IMR-90 (cell line): ENCODE measurements at regions not wholly inside any gene's neighbourhood (a gene's known extent, or its start where the extent isn't known, plus 50 kb on each side); places are given as distances from the start of the nearest gene placed in this dataset.

ENCODE experiments used
- BHLHE40 ChIP-seq: fragments of 150-350 bp; IDR thresholded peaks from 2 replicates; pipeline ENCODE4 v1.6.1; 2016; ENCODE audit warnings: mild to moderate bottlenecking, low read depth, low read length
- CEBPB ChIP-seq: IDR thresholded peaks from 2 replicates; pipeline ENCODE4 v1.6.1; 2012; ENCODE audit warnings: low read depth, low read length, improper control_type of control experiment
- CTCF ChIP-seq: conservative IDR thresholded peaks from 2 replicates; pipeline ENCODE4 v1.5.1; 2012; ENCODE audit warnings: mild to moderate bottlenecking, low read depth, low read length, improper control_type of control experiment
- ELK1 ChIP-seq: fragments of 150-350 bp; IDR thresholded peaks from 2 replicates; pipeline ENCODE4 v1.6.1; 2016; ENCODE audit warnings: low read depth, mild to moderate bottlenecking, low read length, moderate library complexity, borderline replicate concordance
- FOS ChIP-seq: fragments of 150-350 bp; IDR thresholded peaks from 2 replicates; pipeline ENCODE4 v1.6.1; 2016; ENCODE audit warnings: low read depth, low read length
- MAFK ChIP-seq: IDR thresholded peaks from 2 replicates; pipeline ENCODE4 v1.6.1; 2012; ENCODE audit warnings: low read depth, low read length, improper control_type of control experiment
- MAZ ChIP-seq: IDR thresholded peaks from 2 replicates; pipeline ENCODE4 v1.6.1; 2012; ENCODE audit warnings: low read depth, mild to moderate bottlenecking, low read length, improper control_type of control experiment, moderate library complexity, borderline replicate concordance
- MXI1 ChIP-seq: IDR thresholded peaks from 2 replicates; pipeline ENCODE4 v1.6.1; 2012; ENCODE audit warnings: low read depth, mild to moderate bottlenecking, low read length, moderate library complexity, borderline replicate concordance
- NFE2L2 ChIP-seq: fragments of 150-350 bp; IDR thresholded peaks from 2 replicates; pipeline ENCODE4 v1.6.1; 2016; ENCODE audit warnings: low read depth, mild to moderate bottlenecking, low read length
- POLR2A ChIP-seq: IDR thresholded peaks from 2 replicates; pipeline ENCODE4 v1.6.1; 2012; ENCODE audit warnings: mild to moderate bottlenecking, low read depth, low read length
- RAD21 ChIP-seq: IDR thresholded peaks from 2 replicates; pipeline ENCODE4 v1.6.1; 2012; ENCODE audit warnings: low read length, improper control_type of control experiment
- RCOR1 ChIP-seq: IDR thresholded peaks from 2 replicates; pipeline ENCODE4 v1.6.1; 2012; ENCODE audit warnings: mild to moderate bottlenecking, low read length, improper control_type of control experiment; ENCODE audit not compliant: insufficient replicate concordance
- RFX5 ChIP-seq: IDR thresholded peaks from 2 replicates; pipeline ENCODE4 v1.8.0; 2012; ENCODE audit warnings: low read depth, mild to moderate bottlenecking, low read length, moderate library complexity

GRCh38 chr22:26902401-26903029 lies 245.1 kb downstream of the MIAT start:
- no peak for TF ChIP-seq CTCF
- no peak for TF ChIP-seq MAFK
- no peak for TF ChIP-seq POLR2A
- no peak for TF ChIP-seq BHLHE40
- TF ChIP-seq RFX5, result no peak
- no peak for TF ChIP-seq CEBPB
- no peak for TF ChIP-seq ELK1
- TF ChIP-seq RCOR1, result no peak
- no peak for TF ChIP-seq MAZ
- TF ChIP-seq RAD21, result no peak
- TF ChIP-seq NFE2L2, result no peak
- no peak for TF ChIP-seq FOS
- TF ChIP-seq MXI1, result no peak
